Smooth muscle cell (in vitro differentiated cells): ENCODE measurements at regions not wholly inside any gene's neighbourhood (a gene's known extent, or its start where the extent isn't known, plus 50 kb on each side); places are given as distances from the start of the nearest gene placed in this dataset.

Source experiments
- DNase-seq: peaks from one replicate; lab custom pipeline; 2025; ENCODE audit not compliant: unreplicated experiment; lab: John Stamatoyannopoulos, UW
- H2AFZ ChIP-seq: fragments of 200-600 bp; sonication (generic); 2 replicates; pipeline ENCODE4 v1.6.0; 2016; ENCODE audit warnings: antibody characterized with exemption, low read depth, mild to moderate bottlenecking
- H3F3A ChIP-seq: fragments of 200-600 bp; sonication (generic); 2 replicates; pipeline ENCODE4 v1.6.0; 2017; ENCODE audit warnings: antibody characterized with exemption, low read depth
- H3K27ac ChIP-seq: fragments of 200-600 bp; sonication (generic); 2 replicates; pipeline ENCODE4 v1.5.1; 2016; ENCODE audit warnings: low read depth, mild to moderate bottlenecking
- H3K27me3 ChIP-seq: fragments of 200-600 bp; sonication (generic); 2 replicates; pipeline ENCODE4 v1.6.1; 2016; ENCODE audit warnings: low read depth, mild to moderate bottlenecking
- H3K36me3 ChIP-seq: fragments of 200-600 bp; sonication (generic); 2 replicates; pipeline ENCODE4 v1.5.1; 2016; ENCODE audit warnings: low read depth
- H3K4me1 ChIP-seq: fragments of 200-600 bp; sonication (generic); 2 replicates; pipeline ENCODE4 v1.5.1; 2016; ENCODE audit warnings: low read depth
- H3K4me2 ChIP-seq: fragments of 200-600 bp; sonication (generic); 2 replicates; pipeline ENCODE4 v1.6.0; 2016; ENCODE audit warnings: mild to moderate bottlenecking
- H3K4me3 ChIP-seq: fragments of 200-600 bp; sonication (generic); 2 replicates; pipeline ENCODE4 v1.5.1; 2016; ENCODE audit warnings: mild to moderate bottlenecking
- H3K79me2 ChIP-seq: fragments of 200-600 bp; sonication (generic); 2 replicates; pipeline ENCODE4 v1.6.0; 2016; ENCODE audit warnings: low read depth, mild to moderate bottlenecking
- H3K9ac ChIP-seq: fragments of 200-600 bp; sonication (generic); 2 replicates; pipeline ENCODE4 v1.6.0; 2016; ENCODE audit warnings: low read depth
- H3K9me3 ChIP-seq: fragments of 200-600 bp; sonication (generic); replicated peaks from 2 replicates; pipeline ENCODE4 v1.5.1; 2016; ENCODE audit warnings: low read depth
- H4K20me1 ChIP-seq: fragments of 200-600 bp; sonication (generic); 2 replicates; pipeline ENCODE4 v1.6.0; 2016; ENCODE audit warnings: low read depth
- WGBS: methylation state at CpG from one replicate; pipeline ENCODE4 v1.1.7; 2016; ENCODE audit warnings: low lambda C conversion rate; 5-methylcytosine and 5-hydroxymethylcytosine counted together
- TF ChIP-seq, protein P1 (sequence below): fragments of 200-600 bp; sonication (generic); IDR thresholded peaks from 2 replicates; pipeline ENCODE4 v1.5.1; 2017; ENCODE audit warnings: borderline replicate concordance, mild to moderate bottlenecking, antibody characterized with exemption; ENCODE audit not compliant: insufficient read depth, poor library complexity, severe bottlenecking

DNA sequence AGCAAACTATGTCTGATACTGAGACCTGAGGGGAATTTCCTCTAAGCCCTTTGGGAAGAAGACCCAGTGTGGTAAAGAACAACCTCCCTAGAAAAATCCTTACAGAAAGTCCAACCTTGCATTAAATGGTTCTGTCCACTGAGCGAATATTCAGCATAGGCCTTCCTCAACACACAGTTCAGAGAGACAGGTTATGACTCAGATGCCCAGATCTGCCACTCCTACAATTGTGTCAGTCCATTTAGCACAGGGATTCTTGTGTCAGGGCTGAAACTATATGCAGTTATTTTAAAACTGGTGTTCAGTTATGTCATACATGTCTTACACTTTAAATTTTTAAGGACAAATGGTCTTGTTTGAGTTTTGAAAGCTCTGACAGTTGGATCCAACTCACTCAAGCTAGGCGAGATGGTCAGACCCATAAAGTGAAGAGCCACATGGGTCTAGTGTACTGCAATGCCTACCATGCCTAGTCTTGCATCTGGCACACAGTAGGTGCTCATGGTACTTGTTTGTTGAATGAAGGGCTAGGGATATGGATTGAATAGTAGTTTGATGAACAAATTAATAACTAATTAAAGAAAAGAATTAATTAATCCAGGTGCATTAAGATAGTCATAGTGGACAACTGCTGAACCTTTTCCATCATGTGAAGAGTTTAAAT lies 207.5 kb upstream of the PWP1 start:
- TF ChIP-seq, protein P1, sequence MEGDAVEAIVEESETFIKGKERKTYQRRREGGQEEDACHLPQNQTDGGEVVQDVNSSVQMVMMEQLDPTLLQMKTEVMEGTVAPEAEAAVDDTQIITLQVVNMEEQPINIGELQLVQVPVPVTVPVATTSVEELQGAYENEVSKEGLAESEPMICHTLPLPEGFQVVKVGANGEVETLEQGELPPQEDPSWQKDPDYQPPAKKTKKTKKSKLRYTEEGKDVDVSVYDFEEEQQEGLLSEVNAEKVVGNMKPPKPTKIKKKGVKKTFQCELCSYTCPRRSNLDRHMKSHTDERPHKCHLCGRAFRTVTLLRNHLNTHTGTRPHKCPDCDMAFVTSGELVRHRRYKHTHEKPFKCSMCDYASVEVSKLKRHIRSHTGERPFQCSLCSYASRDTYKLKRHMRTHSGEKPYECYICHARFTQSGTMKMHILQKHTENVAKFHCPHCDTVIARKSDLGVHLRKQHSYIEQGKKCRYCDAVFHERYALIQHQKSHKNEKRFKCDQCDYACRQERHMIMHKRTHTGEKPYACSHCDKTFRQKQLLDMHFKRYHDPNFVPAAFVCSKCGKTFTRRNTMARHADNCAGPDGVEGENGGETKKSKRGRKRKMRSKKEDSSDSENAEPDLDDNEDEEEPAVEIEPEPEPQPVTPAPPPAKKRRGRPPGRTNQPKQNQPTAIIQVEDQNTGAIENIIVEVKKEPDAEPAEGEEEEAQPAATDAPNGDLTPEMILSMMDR, result no peak
- H3K27me3 ChIP-seq, result peaks cover 49% of the 10 kb centered on the region
- H3K4me3 ChIP-seq, result no peak overlapping the region
- H3K36me3 ChIP-seq, result no peaks in the 10 kb centered on the region
- H3K79me2 ChIP-seq, result no peaks in the 10 kb centered on the region
- H2AFZ ChIP-seq, result no peak overlapping the region
- no peaks in the 10 kb centered on the region for H4K20me1 ChIP-seq
- H3K4me1 ChIP-seq, result no peaks in the 10 kb centered on the region
- H3K4me2 ChIP-seq, result no peak overlapping the region
- H3F3A ChIP-seq, result no peaks in the 10 kb centered on the region
- H3K27ac ChIP-seq, result no peak overlapping the region
- no peaks in the 10 kb centered on the region for H3K9me3 ChIP-seq
- no peak overlapping the region for H3K9ac ChIP-seq
- WGBS, result 84% methylated on average over 2 of the region's 2 CpGs
- DNase-seq, result no peak

DNA sequence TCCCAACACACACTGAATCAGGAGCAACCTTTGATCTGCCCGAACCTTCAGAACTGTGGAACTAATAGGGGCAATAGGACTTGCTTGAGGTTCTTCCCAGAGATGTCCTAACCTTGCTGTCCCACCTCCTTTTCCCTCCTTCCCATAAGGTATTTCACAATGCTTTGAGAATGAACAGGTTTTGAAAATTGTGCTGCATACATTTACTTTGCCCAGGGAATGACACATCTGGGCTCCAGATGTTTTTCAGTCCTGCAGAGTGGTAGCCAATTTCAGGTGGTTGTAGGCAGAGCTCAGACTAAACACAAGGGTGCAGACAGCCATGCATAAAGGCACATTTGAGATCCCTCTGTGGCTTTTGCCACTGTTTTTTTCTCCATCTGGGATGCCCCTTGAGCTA lies 206.7 kb upstream of the PWP1 start:
- H2AFZ ChIP-seq, result no peak overlapping the region
- H3K27me3 ChIP-seq, result peaks cover 54% of the 10 kb centered on the region
- no peaks in the 10 kb centered on the region for H3K9me3 ChIP-seq
- no peaks in the 10 kb centered on the region for H4K20me1 ChIP-seq
- no peak overlapping the region for H3K27ac ChIP-seq
- WGBS, result 92% methylated on average over 1 of the region's 1 CpG
- H3K36me3 ChIP-seq, result no peaks in the 10 kb centered on the region
- H3K79me2 ChIP-seq, result no peaks in the 10 kb centered on the region
- no peak overlapping the region for H3K9ac ChIP-seq
- TF ChIP-seq, protein P1, result no peak
- no peaks in the 10 kb centered on the region for H3K4me1 ChIP-seq
- H3K4me2 ChIP-seq, result no peak overlapping the region
- DNase-seq, result no peak
- H3K4me3 ChIP-seq, result no peak overlapping the region
- H3F3A ChIP-seq, result no peaks in the 10 kb centered on the region

DNA sequence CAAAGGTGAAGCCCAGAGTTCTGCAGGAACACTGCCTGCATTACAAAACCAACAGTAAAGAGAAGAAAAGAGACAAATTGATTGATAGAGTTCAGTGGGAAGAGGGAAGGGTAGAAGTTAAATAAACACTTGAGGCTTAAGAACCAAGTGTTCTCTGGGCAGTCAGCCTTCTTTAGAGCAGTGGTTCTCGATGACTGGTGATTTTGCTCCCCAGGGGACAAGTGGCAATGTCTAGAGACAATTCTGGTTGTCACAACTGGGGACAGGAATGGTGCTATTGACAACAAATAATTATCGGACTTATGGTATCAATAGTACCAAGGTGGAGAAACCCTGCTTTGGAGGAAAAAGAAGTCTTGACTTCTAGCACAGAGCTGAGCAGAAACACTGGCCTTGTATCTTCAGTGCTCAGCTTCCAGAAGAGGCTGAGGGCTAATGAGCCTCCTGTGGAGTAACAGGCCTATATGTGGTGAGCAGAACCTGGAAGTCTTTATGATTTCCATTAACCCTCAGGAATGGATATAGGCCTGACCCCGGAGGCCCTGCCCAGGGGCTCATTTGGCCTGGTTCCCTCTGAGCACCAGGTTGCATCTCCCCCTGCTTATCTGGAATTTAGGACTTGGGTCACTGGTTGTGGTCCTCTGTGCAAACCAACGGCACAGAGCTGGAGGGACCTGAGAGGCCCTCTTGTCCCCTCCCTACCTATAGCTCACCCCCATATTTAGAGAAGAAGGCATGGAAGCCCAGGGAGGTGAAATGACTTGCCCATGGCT lies 204.6 kb upstream of the PWP1 start:
- TF ChIP-seq, protein P1, result no peak
- Histone ChIP-seq H3K4me3 (no peak overlapping the region), H4K20me1 (no peaks in the 10 kb centered on the region), H3K36me3 (no peaks in the 10 kb centered on the region), H3K9ac (no peak overlapping the region), H3K79me2 (no peaks in the 10 kb centered on the region), H2AFZ (no peak overlapping the region), H3K27me3 (peaks cover 50% of the 10 kb centered on the region), H3F3A (no peaks in the 10 kb centered on the region), H3K9me3 (no peaks in the 10 kb centered on the region), H3K4me2 (no peak overlapping the region), H3K4me1 (no peaks in the 10 kb centered on the region), H3K27ac (no peak overlapping the region)
- 84% methylated on average over 4 of the region's 4 CpGs for WGBS
- DNase-seq, result no peak

DNA sequence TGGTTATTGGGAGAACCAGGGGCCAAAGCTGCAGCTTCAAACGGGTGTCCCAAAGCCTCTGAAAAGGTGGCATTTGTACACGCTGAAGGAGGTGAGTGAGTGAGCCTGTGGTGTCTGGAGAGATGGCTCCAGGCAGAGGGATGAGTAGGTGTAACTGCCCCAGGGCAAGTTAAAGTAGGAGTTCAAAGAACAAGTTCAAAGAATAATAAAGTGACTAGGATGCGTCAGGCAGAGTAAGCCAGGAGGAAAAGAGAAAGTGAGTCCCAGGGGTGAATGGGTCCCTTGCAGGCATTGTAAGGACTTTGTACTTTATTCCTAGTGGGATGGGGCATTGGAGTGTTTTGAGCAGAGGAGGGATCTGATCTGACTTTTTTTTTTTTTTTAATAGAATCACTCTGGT lies 201.4 kb upstream of the PWP1 start:
- no peaks in the 10 kb centered on the region for H3K79me2 ChIP-seq
- no peak overlapping the region for H3K4me3 ChIP-seq
- no peak overlapping the region for H2AFZ ChIP-seq
- H3K4me2 ChIP-seq, result no peak overlapping the region
- H3K9me3 ChIP-seq, result no peaks in the 10 kb centered on the region
- H3K36me3 ChIP-seq, result no peaks in the 10 kb centered on the region
- no peaks in the 10 kb centered on the region for H3F3A ChIP-seq
- TF ChIP-seq, protein P1, result no peak
- peaks cover 33% of the 10 kb centered on the region for H3K27me3 ChIP-seq
- no peak overlapping the region for H3K9ac ChIP-seq
- 61% methylated on average over 3 of the region's 3 CpGs for WGBS
- DNase-seq, result no peak
- H3K27ac ChIP-seq, result no peak overlapping the region
- no peaks in the 10 kb centered on the region for H3K4me1 ChIP-seq
- H4K20me1 ChIP-seq, result no peaks in the 10 kb centered on the region
